ENCODE measurements at regions not wholly inside any gene's neighbourhood (a gene's known extent, or its start where the extent isn't known, plus 50 kb on each side); places are given as distances from the start of the nearest gene placed in this dataset.

DNA sequence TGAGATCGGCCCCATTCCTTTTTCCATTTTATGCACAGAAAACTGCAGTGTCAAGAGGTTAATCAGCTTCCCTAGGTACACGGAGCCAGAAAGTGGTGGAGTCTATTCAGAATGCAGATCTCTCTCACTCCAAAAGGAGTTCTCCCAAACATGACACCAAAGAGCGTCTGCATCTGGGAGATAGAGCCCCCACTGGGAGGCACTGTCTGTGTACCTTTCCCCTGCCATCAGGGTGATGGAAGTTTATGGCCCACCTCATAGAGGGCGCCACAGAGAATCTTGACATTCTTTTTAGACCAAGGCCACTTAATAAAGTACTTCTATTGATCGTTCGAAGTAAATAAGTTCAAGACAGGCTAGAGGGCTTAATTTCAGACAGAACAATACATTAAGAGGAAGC, 493.7 kb upstream of the ERCC4 start:
- no peak for TF ChIP-seq CTCF (IDR thresholded peaks at IDR 0.05; ENCODE audit: extremely low read depth in 1 of 2, insufficient read depth in 1 of 2, low read depth in 1 of 2, low read length in 2 of 2)
- TF ChIP-seq POLR2AphosphoS5 (IDR thresholded peaks at IDR 0.05; ENCODE audit: insufficient read depth, low read depth, low read length): no peak
- no peak for TF ChIP-seq GATA2 (IDR thresholded peaks at IDR 0.05; ENCODE audit: insufficient read depth, insufficient read length, low read depth, low read length)
- TF ChIP-seq JUN (IDR thresholded peaks at IDR 0.05; ENCODE audit: borderline replicate concordance, insufficient read depth, insufficient read length, low read depth): no peak
- no peak for TF ChIP-seq POLR2A (IDR thresholded peaks at IDR 0.05; ENCODE audit: low read depth, low read length)
- TF ChIP-seq MYC (IDR thresholded peaks at IDR 0.05; ENCODE audit: low read depth, low read length): no peak
- no peak for TF ChIP-seq FOS (IDR thresholded peaks at IDR 0.05; ENCODE audit: borderline replicate concordance, insufficient read depth, low read length)
- no peak for TF ChIP-seq EZH2 (IDR thresholded peaks at IDR 0.05; ENCODE audit: borderline replicate concordance, low read depth, low read length, severe bottlenecking)
- TF ChIP-seq MAX (IDR thresholded peaks at IDR 0.05; ENCODE audit: insufficient read depth, insufficient read length): no peak
- Histone ChIP-seq H3K4me1 (ENCODE audit: control insufficient read depth, extremely low read depth, insufficient read depth, low read length) (no peaks in the 10 kb centered on the region), H4K20me1 (replicated peaks; ENCODE audit: control insufficient read depth, extremely low read depth, insufficient read depth, low read length) (no peaks in the 10 kb centered on the region), H2AFZ (ENCODE audit: low read depth, low read length) (no peak overlapping the region), H3K27me3 (ENCODE audit: control insufficient read depth in 2 of 2, insufficient read depth in 2 of 2, low read length in 2 of 2) (no peaks in the 10 kb centered on the region), H3K9me1 (replicated peaks; ENCODE audit: control insufficient read depth, extremely low read depth, insufficient read depth, low read length) (no peaks in the 10 kb centered on the region), H3K27ac (ENCODE audit: insufficient read depth, low read depth, low read length) (no peak overlapping the region), H3K79me2 (ENCODE audit: control insufficient read depth, insufficient read depth, low read length) (no peaks in the 10 kb centered on the region), H3K36me3 (ENCODE audit: control insufficient read depth in 2 of 2, extremely low read depth in 1 of 2, insufficient read depth in 2 of 2, low read length in 2 of 2) (no peaks in the 10 kb centered on the region), H3K4me2 (ENCODE audit: insufficient read depth, low read length) (no peak overlapping the region), H3K9me3 (replicated peaks; ENCODE audit: control insufficient read depth, insufficient read depth, low read length) (peaks cover 6% of the 10 kb centered on the region), H3K4me3 (replicated peaks in 1 of 3; ENCODE audit: insufficient read depth in 1 of 3, low read depth in 1 of 3, low read length in 3 of 3) (no peak overlapping the region), H3K9ac (replicated peaks; ENCODE audit: extremely low read depth, insufficient read depth, low read length) (no peak overlapping the region)
- no peak for FAIRE-seq
- DNase-seq (ENCODE audit: low read depth, low spot score): no peak
- intact Hi-C loops (cut with micrococcal nuclease) (no loop called here), dilution Hi-C loops (cut with MboI; ENCODE audit: extremely low pct_ligation_motif_present, low sequenced_read_pairs) (no loop called here)
- POLR2A ChIA-PET: no interaction called here
- BruUV-seq (replicated peaks): no TSS peak
- CTCF ChIA-PET: no interaction called here

Measured in endothelial cell of umbilical vein (primary cell).